ENCODE measurements at regions not wholly inside any gene's neighbourhood (a gene's known extent, or its start where the extent isn't known, plus 50 kb on each side); places are given as distances from the start of the nearest gene placed in this dataset.

- DNase-seq: no peak
Measured at GRCh38 chr16:59259074-59259949, 525.2 kb upstream of the GOT2 start.

DNA sequence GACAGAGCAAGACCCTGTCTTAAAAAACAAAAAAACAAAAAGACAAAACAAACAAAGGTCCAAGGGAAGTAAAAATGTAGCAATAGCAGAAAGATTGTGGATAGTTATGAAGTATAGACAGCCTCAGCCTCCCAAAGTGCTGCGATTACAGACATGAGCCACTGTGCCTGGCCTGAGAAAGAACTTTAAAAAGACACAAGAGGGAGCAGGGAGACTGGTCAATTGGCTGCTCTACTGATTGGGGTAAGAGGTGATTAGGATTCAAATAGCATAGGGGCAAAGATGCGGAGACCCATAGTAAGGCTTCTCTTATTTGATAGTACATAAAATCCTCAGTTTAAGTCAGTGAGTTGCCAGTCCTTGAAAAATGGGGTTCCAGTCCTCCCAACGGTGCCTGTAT is 518.2 kb upstream of the GOT2 start:
- DNase-seq: no peak

- no peak for DNase-seq
Measured at GRCh38 chr16:59249011-59249410, 514.9 kb upstream of the GOT2 start.

DNA sequence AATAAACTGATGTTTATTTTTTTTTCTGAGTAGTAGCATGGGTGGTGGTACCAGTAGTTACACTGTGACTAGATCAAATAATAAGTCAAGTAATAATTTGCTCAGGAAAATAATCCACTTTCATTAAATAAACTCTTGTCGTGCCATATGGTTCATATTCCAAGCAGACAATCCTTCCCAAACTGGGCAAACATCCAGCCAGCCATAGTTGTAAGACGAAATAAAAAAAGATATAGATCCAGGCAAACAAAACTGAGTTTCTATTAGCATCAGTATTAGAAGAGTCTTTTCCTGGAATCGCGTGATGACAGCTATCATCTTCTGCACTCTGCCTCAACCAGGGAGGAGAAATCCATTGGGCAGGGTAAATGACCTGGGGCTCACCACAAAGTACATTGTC is 508.4 kb upstream of the GOT2 start:
- no peak for DNase-seq

DNA sequence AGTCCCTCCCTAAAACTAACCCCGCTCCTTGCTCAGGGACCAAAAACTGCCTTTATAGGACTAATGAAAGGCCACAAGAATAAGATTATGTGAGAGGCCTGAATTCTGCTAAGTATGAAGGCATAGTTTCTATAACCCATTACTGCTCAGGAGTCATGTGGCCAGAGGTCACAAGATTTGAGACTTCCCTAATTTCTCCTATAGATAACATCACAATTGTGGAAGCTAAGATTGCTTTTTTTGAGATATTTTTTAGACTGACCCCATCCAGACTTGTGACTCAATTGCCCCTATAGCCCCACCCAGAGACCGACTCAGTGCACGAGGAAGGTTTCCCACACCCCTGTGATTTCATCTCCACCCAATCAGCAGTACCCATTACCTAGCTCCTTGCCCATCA is 504.1 kb upstream of the GOT2 start:
- DNase-seq: no peak

DNA sequence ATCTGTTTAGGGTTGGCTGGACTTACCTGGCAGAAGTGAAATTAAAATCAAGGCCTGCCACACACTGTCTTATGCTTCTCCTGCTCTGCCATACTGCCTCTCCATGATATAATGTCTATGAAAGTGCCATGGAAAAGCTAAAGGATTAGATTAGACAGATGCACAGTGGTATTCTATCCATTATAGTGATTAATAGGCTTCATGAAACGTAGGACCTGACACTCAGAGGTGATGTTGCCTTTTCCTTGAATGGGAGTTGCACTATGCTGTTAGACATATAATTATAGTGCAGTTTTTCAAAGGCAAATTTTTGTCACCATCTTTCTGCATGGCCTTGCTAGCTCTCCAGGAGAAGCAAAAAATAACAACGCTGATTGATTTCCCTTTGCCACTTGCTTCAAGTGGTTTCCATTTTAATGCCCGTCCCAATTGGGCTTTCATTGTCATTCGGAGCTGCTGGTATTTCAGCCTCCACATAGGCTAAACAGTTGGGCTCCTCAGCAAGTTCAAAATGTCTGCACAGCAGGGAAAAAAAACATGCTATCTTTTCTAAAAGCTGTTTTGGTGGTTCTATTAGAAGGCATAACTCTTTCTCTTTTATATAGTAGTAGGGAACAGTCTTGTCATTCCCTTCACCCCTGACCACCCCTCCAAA is 502.8 kb upstream of the GOT2 start:
- DNase-seq: no peak

- DNase-seq: no peak
Measured at GRCh38 chr16:59224401-59224800, 490.3 kb upstream of the GOT2 start.

GRCh38 chr16:59220011-59220410 is 485.9 kb upstream of the GOT2 start:
- no peak for DNase-seq

- DNase-seq: no peak
Measured at GRCh38 chr16:59216291-59216690, 482.2 kb upstream of the GOT2 start.

- no peak for DNase-seq
Measured at GRCh38 chr16:59214455-59214854, 480.3 kb upstream of the GOT2 start.

DNA sequence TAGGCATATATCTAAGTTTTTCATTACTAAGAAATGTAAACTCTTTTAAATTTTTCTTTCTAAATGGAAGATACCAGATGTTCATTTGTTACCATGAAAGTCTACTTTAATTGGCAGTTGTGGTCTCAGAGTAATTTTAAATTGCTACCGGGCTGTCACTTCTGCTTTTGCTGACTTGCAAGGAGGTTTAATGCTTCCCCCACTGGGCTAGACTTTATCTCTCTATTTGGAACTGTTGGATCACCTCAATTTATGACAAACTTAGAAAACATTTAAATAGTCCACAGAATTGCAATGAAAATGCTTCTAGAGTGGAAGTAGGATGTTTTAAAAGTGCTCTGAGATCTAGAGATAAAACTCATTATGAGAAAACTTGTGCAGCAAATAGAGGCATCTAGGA is 479.8 kb upstream of the GOT2 start:
- no peak for DNase-seq

- DNase-seq: no peak
Measured at GRCh38 chr16:59212492-59213024, 478.4 kb upstream of the GOT2 start.

DNA sequence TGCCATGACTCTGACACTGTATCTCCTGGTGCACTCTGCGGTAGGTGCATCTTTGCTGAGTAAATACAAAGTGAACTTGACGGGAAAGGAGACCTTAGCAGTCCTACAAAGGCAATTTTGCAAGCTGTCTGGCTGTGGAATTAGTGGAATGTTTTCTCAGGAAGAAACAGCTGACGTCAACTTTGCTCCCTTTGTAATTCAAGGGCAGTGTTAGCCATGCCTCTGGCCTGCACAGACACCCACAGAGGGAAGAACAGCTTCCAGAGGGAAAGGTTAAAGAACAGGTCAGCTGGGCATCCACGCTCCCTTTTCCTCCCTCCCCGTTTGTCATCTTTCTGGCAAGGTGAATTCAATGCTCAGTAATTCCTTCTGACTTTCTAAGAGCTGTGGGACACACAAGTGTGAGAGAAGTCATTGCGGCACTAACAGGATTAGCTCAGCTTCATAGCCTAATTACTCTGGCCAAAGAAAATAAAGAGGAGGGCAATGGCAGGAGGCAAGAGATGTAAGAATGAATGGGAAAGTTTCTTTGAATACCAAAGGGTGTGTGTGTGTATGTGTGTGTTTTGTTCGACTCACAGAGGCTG is 476.9 kb upstream of the GOT2 start:
- DNase-seq: no peak

- DNase-seq: no peak
Measured at GRCh38 chr16:59205403-59205802, 471.3 kb upstream of the GOT2 start.

GRCh38 chr16:59204589-59204988 is 470.5 kb upstream of the GOT2 start:
- DNase-seq: no peak

- no peak for DNase-seq
Measured at GRCh38 chr16:59202233-59202862, 468.2 kb upstream of the GOT2 start.

GRCh38 chr16:59201821-59202220 is 467.7 kb upstream of the GOT2 start:
- no peak for DNase-seq

GRCh38 chr16:59201160-59201559 is 467.0 kb upstream of the GOT2 start:
- no peak for DNase-seq

DNA sequence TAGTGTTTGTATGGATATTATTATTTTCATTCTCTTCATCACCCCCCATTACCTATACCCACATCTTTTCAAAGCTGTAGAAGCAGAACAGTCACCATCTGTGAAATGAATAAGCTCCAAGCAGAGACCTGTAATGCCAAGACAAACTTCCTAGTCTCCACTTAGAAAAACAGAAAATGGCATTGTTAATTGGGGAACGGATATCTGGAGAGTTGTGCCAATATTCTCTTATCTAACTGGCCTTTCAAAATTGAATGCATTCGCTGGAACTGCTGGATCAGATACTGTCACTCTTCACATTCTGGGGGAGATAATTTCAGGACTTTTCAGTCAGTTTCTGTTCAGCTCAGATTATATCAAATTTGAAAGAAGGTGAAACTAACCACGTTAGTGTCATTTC is 464.4 kb upstream of the GOT2 start:
- no peak for DNase-seq

DNA sequence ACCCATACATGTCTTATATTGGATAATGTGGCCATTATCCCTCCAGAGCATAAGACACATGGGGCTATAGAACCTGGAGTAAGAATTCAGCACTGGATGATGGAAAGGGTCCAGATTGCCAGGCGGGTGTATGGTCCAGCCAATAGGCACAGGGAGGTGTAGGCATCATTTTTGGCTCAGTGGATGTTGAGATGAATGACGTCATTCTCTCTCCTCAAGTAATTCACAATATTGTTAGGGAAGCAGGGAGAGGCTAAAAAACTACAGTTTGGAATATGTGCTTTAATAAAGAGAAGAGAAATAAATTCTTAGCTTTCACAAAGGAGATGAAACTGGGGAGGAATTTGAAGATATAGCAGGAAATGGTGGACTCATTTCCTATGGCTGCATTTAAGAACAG is 461.1 kb upstream of the GOT2 start:
- DNase-seq: no peak

DNA sequence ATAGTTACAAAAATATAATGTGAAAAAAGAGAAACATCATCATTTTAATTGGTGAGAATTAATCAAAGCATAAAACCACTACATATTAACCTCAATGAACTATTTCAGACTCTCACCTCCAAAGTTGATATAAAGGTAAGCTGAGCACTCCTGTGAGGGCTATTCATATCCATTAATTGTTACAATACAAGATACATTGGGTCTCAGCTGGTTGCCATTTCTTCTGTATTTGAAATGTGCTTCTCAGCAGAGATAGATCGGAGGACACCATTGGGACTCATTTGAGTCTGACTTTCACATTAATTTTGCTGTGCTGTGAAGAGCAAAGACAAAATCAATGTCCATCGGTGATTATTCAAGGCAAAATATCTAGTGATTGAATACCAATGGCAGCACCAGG is 459.5 kb upstream of the GOT2 start:
- DNase-seq: no peak

DNA sequence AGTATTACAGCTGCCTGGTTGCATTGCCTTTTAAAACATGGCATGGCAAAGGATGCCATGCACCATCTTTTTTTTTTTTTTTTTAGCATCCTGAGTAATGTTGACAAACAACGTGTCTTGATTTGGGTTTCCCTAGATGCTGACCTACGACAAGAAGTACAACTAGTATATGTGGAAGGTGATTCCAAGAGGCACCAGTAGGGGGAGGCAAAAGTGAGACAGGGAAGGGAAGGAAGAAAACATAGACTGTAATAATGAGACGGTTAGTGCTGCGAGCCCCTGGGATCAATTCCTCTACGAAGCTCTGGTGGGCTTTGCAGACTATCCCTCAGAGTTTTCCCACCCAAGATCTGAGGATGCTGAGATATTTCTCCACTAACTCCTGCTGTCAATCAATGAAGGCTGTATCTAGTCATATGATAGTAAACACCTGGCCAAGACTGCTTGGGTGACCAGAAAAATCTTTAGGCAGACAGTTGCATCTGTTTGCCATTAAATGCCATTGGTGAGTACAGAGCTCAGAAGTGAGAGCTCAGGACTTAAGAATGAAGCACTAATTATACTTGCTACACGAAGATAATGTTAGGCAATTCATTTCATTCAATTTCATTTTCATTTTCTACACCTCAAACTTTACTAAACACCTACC is 458.6 kb upstream of the GOT2 start:
- DNase-seq: no peak

- no peak for DNase-seq
Measured at GRCh38 chr16:59190731-59191130, 456.6 kb upstream of the GOT2 start.

Measured in NCI-H1105 treated with DMSO at 0.1 percent for 48 hours (cell line).